ENCODE measurements at regions not wholly inside any gene's neighbourhood (a gene's known extent, or its start where the extent isn't known, plus 50 kb on each side); places are given as distances from the start of the nearest gene placed in this dataset.

DNA sequence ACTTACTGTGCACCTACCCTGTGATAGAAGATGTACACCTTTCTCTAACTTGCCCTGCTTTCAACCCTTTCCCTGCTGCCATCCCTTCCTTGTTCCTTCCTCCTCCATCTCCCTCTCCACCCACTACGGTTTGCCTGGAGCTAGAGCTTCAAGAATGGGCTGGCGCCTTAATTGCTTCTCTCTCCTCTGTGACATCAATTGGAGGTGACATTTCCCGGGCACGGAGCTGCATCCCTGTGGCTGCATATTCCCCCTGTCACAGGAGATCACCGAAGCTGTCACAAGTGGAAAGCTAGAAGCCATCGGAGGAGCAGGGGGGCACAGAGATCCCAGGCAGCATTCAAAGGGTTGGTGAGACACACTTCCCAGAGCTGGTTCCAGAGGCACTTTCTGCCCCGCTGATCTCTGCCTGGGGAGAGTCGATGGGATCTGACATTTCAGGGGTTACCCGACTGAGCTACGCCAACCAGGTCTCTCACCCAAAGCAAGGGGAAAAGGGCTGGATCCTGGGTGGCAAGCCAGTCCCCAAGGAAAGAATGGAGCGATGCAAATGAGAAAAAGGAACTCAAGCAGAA is 604.9 kb downstream of the MED13L start:
- DNase-seq (ENCODE audit: low read depth, low spot score), result no peak
- Histone ChIP-seq H4K20me1 (replicated peaks; ENCODE audit: control insufficient read depth, extremely low read depth, insufficient read depth, low read length) (no peaks in the 10 kb centered on the region), H3K9ac (replicated peaks; ENCODE audit: extremely low read depth, insufficient read depth, low read length) (no peak overlapping the region), H3K27ac (ENCODE audit: insufficient read depth, low read depth, low read length) (no peak overlapping the region), H3K4me1 (ENCODE audit: control insufficient read depth, extremely low read depth, insufficient read depth, low read length) (no peaks in the 10 kb centered on the region), H3K79me2 (ENCODE audit: control insufficient read depth, insufficient read depth, low read length) (no peaks in the 10 kb centered on the region), H3K9me1 (replicated peaks; ENCODE audit: control insufficient read depth, extremely low read depth, insufficient read depth, low read length) (no peaks in the 10 kb centered on the region), H3K36me3 (ENCODE audit: control insufficient read depth in 2 of 2, extremely low read depth in 1 of 2, insufficient read depth in 2 of 2, low read length in 2 of 2) (no peaks in the 10 kb centered on the region), H3K9me3 (replicated peaks; ENCODE audit: control insufficient read depth, insufficient read depth, low read length) (peaks cover 7% of the 10 kb centered on the region), H3K27me3 (ENCODE audit: control insufficient read depth in 2 of 2, insufficient read depth in 2 of 2, low read length in 2 of 2) (no peaks in the 10 kb centered on the region), H3K4me2 (ENCODE audit: insufficient read depth, low read length) (no peak overlapping the region), H3K4me3 (replicated peaks in 1 of 3; ENCODE audit: insufficient read depth in 1 of 3, low read depth in 1 of 3, low read length in 3 of 3) (no peak overlapping the region), H2AFZ (ENCODE audit: low read depth, low read length) (no peak overlapping the region)
- CTCF ChIA-PET, result no interaction called here
- no TSS peak for BruUV-seq (replicated peaks)
- no peak for FAIRE-seq
- POLR2A ChIA-PET, result no interaction called here
- intact Hi-C loops (cut with micrococcal nuclease) (no loop called here), dilution Hi-C loops (cut with MboI; ENCODE audit: extremely low pct_ligation_motif_present, low sequenced_read_pairs) (no loop called here)
- no peak for TF ChIP-seq FOS (IDR thresholded peaks at IDR 0.05; ENCODE audit: borderline replicate concordance, insufficient read depth, low read length)
- no peak for TF ChIP-seq GATA2 (IDR thresholded peaks at IDR 0.05; ENCODE audit: insufficient read depth, insufficient read length, low read depth, low read length)
- no peak for TF ChIP-seq JUN (IDR thresholded peaks at IDR 0.05; ENCODE audit: borderline replicate concordance, insufficient read depth, insufficient read length, low read depth)
- no peak for TF ChIP-seq MYC (IDR thresholded peaks at IDR 0.05; ENCODE audit: low read depth, low read length)
- TF ChIP-seq POLR2AphosphoS5 (IDR thresholded peaks at IDR 0.05; ENCODE audit: insufficient read depth, low read depth, low read length), result no peak
- TF ChIP-seq POLR2A (IDR thresholded peaks at IDR 0.05; ENCODE audit: low read depth, low read length), result no peak
- TF ChIP-seq CTCF (IDR thresholded peaks at IDR 0.05; ENCODE audit: extremely low read depth in 1 of 2, insufficient read depth in 1 of 2, low read depth in 1 of 2, low read length in 2 of 2), result no peak
- TF ChIP-seq EZH2 (IDR thresholded peaks at IDR 0.05; ENCODE audit: borderline replicate concordance, low read depth, low read length, severe bottlenecking), result no peak
- TF ChIP-seq, protein P1, sequence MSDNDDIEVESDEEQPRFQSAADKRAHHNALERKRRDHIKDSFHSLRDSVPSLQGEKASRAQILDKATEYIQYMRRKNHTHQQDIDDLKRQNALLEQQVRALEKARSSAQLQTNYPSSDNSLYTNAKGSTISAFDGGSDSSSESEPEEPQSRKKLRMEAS (IDR thresholded peaks at IDR 0.05; ENCODE audit: insufficient read depth, insufficient read length), result no peak

All from endothelial cell of umbilical vein (primary cell).